H1 (cell line): ENCODE measurements at regions not wholly inside any gene's neighbourhood (a gene's known extent, or its start where the extent isn't known, plus 50 kb on each side); places are given as distances from the start of the nearest gene placed in this dataset.

Experiments used
- CTCF ChIA-PET: fragments of 300-600 bp; sonication (Branson Sonifier 250); formaldehyde crosslinking; loops from one replicate; lab custom pipeline; 2021; ENCODE audit not compliant: partially characterized antibody; lab: Charles Lee
- POLR2A ChIA-PET: fragments of 300-600 bp; sonication (Branson Sonifier 250); formaldehyde crosslinking; loops from one replicate; lab custom pipeline; 2021; ENCODE audit warnings: inconsistent platforms; ENCODE audit not compliant: partially characterized antibody; lab: Charles Lee
- DNase-seq, 2 experiments: peaks; one replicate each; pipeline versions ENCODE4 v3.0.0 to v3.0.0-alpha.2; 2010 to 2022; ENCODE audit warnings: low spot score in 2 of 2, low read depth in 1 of 2, mixed read lengths in 1 of 2
- FAIRE-seq: peaks from 2 replicates; lab custom pipeline; 2011; peaks lifted over from hg19 to GRCh38; lab: Jason Lieb, UNC
- H2AFZ ChIP-seq: 2 replicates; pipeline ENCODE4 v1.8.1; 2012; ENCODE audit warnings: low read length, inconsistent platforms
- H2AK5ac ChIP-seq: 2 replicates; pipeline ENCODE4 v1.6.1; 2013; ENCODE audit warnings: low read depth, low read length
- H2BK120ac ChIP-seq: replicated peaks from 2 replicates; pipeline ENCODE3; 2013; ENCODE audit warnings: low read depth, low read length, inconsistent platforms
- H2BK12ac ChIP-seq: 2 replicates; pipeline ENCODE4 v1.6.1; 2013; ENCODE audit warnings: low read depth, low read length
- H2BK15ac ChIP-seq: 2 replicates; pipeline ENCODE4 v1.6.1; 2013; ENCODE audit warnings: low read length
- H2BK20ac ChIP-seq: 2 replicates; pipeline ENCODE4 v1.6.1; 2013; ENCODE audit warnings: low read length
- H2BK5ac ChIP-seq: 2 replicates; pipeline ENCODE4 v1.6.1; 2013; ENCODE audit warnings: low read depth, low read length
- H3K14ac ChIP-seq: 2 replicates; pipeline ENCODE4 v1.6.1; 2013; ENCODE audit warnings: inconsistent platforms; ENCODE audit not compliant: insufficient read length
- H3K18ac ChIP-seq: 2 replicates; pipeline ENCODE4 v1.6.1; 2013; ENCODE audit warnings: low read length; ENCODE audit errors: extremely low read depth
- H3K23ac ChIP-seq: 2 replicates; pipeline ENCODE4 v1.6.1; 2013; ENCODE audit warnings: inconsistent platforms; ENCODE audit not compliant: insufficient read length
- H3K23me2 ChIP-seq: 2 replicates; pipeline ENCODE4 v1.6.1; 2013; ENCODE audit warnings: low read depth, low read length
- H3K27ac ChIP-seq: 2 replicates; pipeline ENCODE4 v1.6.1; 2011; ENCODE audit warnings: low read depth, low read length, inconsistent platforms
- H3K27me3 ChIP-seq, 4 experiments: replicated peaks in 1 of 4; 1 replicate in 1 of 4; 2 replicates in 3 of 4; pipeline versions ENCODE4 v1.6.1 to v1.8.1; 2011 to 2013; ENCODE audit warnings: low read length in 3 of 4, mild to moderate bottlenecking in 3 of 4, inconsistent platforms in 2 of 4, mixed read lengths in 2 of 4, moderate library complexity in 1 of 4; ENCODE audit not compliant: control insufficient read depth in 3 of 4, insufficient read depth in 3 of 4; ENCODE audit errors: extremely low read depth in 1 of 4
- H3K36me3 ChIP-seq, 4 experiments: 2 replicates each; pipeline versions ENCODE4 v1.6.1 to v1.8.1; 2011 to 2013; ENCODE audit warnings: mild to moderate bottlenecking in 4 of 4, low read length in 3 of 4, moderate library complexity in 2 of 4, control low read depth in 1 of 4, inconsistent platforms in 1 of 4; ENCODE audit not compliant: insufficient read depth in 4 of 4, control insufficient read depth in 2 of 4
- H3K4ac ChIP-seq: replicated peaks from 2 replicates; pipeline ENCODE3; 2013; ENCODE audit warnings: low read length, low read depth, mixed read lengths, inconsistent platforms; ENCODE audit not compliant: insufficient read length
- H3K4me1 ChIP-seq, 4 experiments: replicated peaks in 1 of 4; 1 replicate in 1 of 4; 2 replicates in 3 of 4; pipeline versions ENCODE4 v1.6.1 to v1.8.1; 2011 to 2013; ENCODE audit warnings: low read length in 3 of 4, inconsistent platforms in 2 of 4, mixed read lengths in 1 of 4; ENCODE audit not compliant: insufficient read depth in 4 of 4, control insufficient read depth in 3 of 4
- H3K4me2 ChIP-seq, 2 experiments: 2 replicates each; pipeline versions ENCODE4 v1.6.1 to v1.8.1; 2011 to 2013; ENCODE audit warnings: low read depth in 2 of 2, low read length in 2 of 2, control low read depth in 1 of 2, inconsistent platforms in 1 of 2, mild to moderate bottlenecking in 1 of 2; ENCODE audit not compliant: insufficient read depth in 1 of 2
- H3K4me3 ChIP-seq, 4 experiments: fragments of 200-600, 300-600 bp in 1 of 4; sonication (generic), shearing (Covaris generic), sonication (Bioruptor Twin) in 1 of 4; 2 replicates each; pipeline versions ENCODE4 v1.5.1 to v1.8.1; 2011 to 2016; ENCODE audit warnings: low read length in 4 of 4, low read depth in 3 of 4, control low read depth in 2 of 4, inconsistent platforms in 2 of 4, mild to moderate bottlenecking in 2 of 4, mixed read lengths in 1 of 4, moderate library complexity in 1 of 4; ENCODE audit not compliant: insufficient read depth in 2 of 4; ENCODE audit errors: extremely low read depth in 1 of 4
- H3K56ac ChIP-seq: replicated peaks from 2 replicates; pipeline ENCODE3; 2013; ENCODE audit warnings: low read depth, mild to moderate bottlenecking, mixed read lengths, low read length, inconsistent platforms; ENCODE audit not compliant: insufficient read length
- H3K79me1 ChIP-seq: 2 replicates; pipeline ENCODE4 v1.6.1; 2013; ENCODE audit warnings: low read depth, low read length, control low read depth
- H3K79me2 ChIP-seq, 2 experiments: 2 replicates each; pipeline versions ENCODE4 v1.6.1 to v1.8.1; 2012 to 2013; ENCODE audit warnings: low read length in 2 of 2, mild to moderate bottlenecking in 2 of 2, inconsistent platforms in 1 of 2; ENCODE audit not compliant: insufficient read depth in 2 of 2, control insufficient read depth in 1 of 2
- H3K9ac ChIP-seq, 4 experiments: replicated peaks in 1 of 4; 1 replicate in 1 of 4; 2 replicates in 3 of 4; pipeline versions ENCODE4 v1.6.1 to v1.8.1; 2011 to 2013; ENCODE audit warnings: low read depth in 3 of 4, low read length in 3 of 4, control low read depth in 2 of 4, mild to moderate bottlenecking in 2 of 4, moderate library complexity in 2 of 4, inconsistent platforms in 1 of 4; ENCODE audit errors: extremely low read depth in 1 of 4
- H3K9me3 ChIP-seq, 2 experiments: 2 replicates each; pipeline versions ENCODE4 v1.6.1 to v1.8.1; 2012 to 2013; ENCODE audit warnings: mild to moderate bottlenecking in 2 of 2, moderate library complexity in 2 of 2, control low read depth in 1 of 2, inconsistent platforms in 1 of 2, low read depth in 1 of 2, low read length in 1 of 2, mixed read lengths in 1 of 2; ENCODE audit not compliant: insufficient read depth in 2 of 2
- H4K20me1 ChIP-seq, 2 experiments: replicated peaks in 1 of 2; 2 replicates each; pipeline versions ENCODE3 to v1.8.1; 2011 to 2013; ENCODE audit warnings: inconsistent platforms in 2 of 2, low read length in 2 of 2, mild to moderate bottlenecking in 1 of 2; ENCODE audit not compliant: insufficient read depth in 2 of 2, control insufficient read depth in 1 of 2
- H4K5ac ChIP-seq: 2 replicates; pipeline ENCODE4 v1.6.1; 2013; ENCODE audit warnings: low read length, low read depth, mixed read lengths, inconsistent platforms; ENCODE audit not compliant: insufficient read length
- H4K8ac ChIP-seq: 2 replicates; pipeline ENCODE4 v1.8.0; 2013; ENCODE audit warnings: mild to moderate bottlenecking, moderate library complexity, low read length, inconsistent platforms; ENCODE audit not compliant: insufficient read depth; ENCODE audit errors: extremely low read depth
- H4K91ac ChIP-seq: replicated peaks from 2 replicates; pipeline ENCODE3; 2013; ENCODE audit warnings: low read length, mixed read lengths, inconsistent platforms; ENCODE audit not compliant: insufficient read length
- CEBPB ChIP-seq: IDR thresholded peaks from 2 replicates; pipeline ENCODE4 v1.6.1; 2012; ENCODE audit warnings: low read depth, low read length
- KDM1A ChIP-seq: fragments of 200-600, 300-600 bp; sonication (generic); IDR thresholded peaks from 2 replicates; pipeline ENCODE4 v1.7.1; 2016; ENCODE audit warnings: mild to moderate bottlenecking, low read length, borderline replicate concordance
- SIRT6 ChIP-seq: IDR thresholded peaks from one replicate; pipeline ENCODE4 v1.7.1; 2012; ENCODE audit warnings: low read length, inconsistent platforms

- no peaks in the 10 kb centered on the region for H3K27me3 ChIP-seq
- H3K9me3 ChIP-seq = no peaks in the 10 kb centered on the region
- no peak overlapping the region for H2AK5ac ChIP-seq
- no peak overlapping the region for H3K14ac ChIP-seq
- H3K23me2 ChIP-seq = no peaks in the 10 kb centered on the region
- H3K23ac ChIP-seq = no peak overlapping the region
- H3K4me3 ChIP-seq = no peak overlapping the region
- H3K36me3 ChIP-seq = no peaks in the 10 kb centered on the region
- POLR2A ChIA-PET = no interaction called here
- H3K4me1 ChIP-seq = no peaks in the 10 kb centered on the region
- no peaks in the 10 kb centered on the region for H3K79me2 ChIP-seq
- H3K4ac ChIP-seq = no peak overlapping the region
- no peak overlapping the region for H3K27ac ChIP-seq
- H3K9ac ChIP-seq = no peak overlapping the region
- no peak for FAIRE-seq
- H4K20me1 ChIP-seq = no peaks in the 10 kb centered on the region
- H2BK120ac ChIP-seq = no peak overlapping the region
- DNase-seq = no peak
- H3K18ac ChIP-seq = no peak overlapping the region
- no peak overlapping the region for H3K56ac ChIP-seq
- H4K8ac ChIP-seq = no peak overlapping the region
- CTCF ChIA-PET = no interaction called here
- no peaks in the 10 kb centered on the region for H3K79me1 ChIP-seq
- no peak overlapping the region for H2BK15ac ChIP-seq
- H4K5ac ChIP-seq = no peak overlapping the region
- no peak overlapping the region for H2BK5ac ChIP-seq
- no peak overlapping the region for H2BK12ac ChIP-seq
- H3K4me2 ChIP-seq = no peak overlapping the region
- no peak overlapping the region for H4K91ac ChIP-seq
- no peak overlapping the region for H2AFZ ChIP-seq
- no peak overlapping the region for H2BK20ac ChIP-seq
- no peak for TF ChIP-seq KDM1A
- no peak for TF ChIP-seq SIRT6
- TF ChIP-seq CEBPB = no peak
Observed at GRCh38 chr5:60173667-60174066, 280.1 kb upstream of the PDE4D start.
